GM23248 (cell line): ENCODE measurements at regions not wholly inside any gene's neighbourhood (a gene's known extent, or its start where the extent isn't known, plus 50 kb on each side); places are given as distances from the start of the nearest gene placed in this dataset.

ENCODE experiments used
- EZH2 ChIP-seq: fragments of 200-600 bp; sonication (generic); IDR thresholded peaks from 2 replicates; pipeline ENCODE4 v1.6.1; 2018; ENCODE audit warnings: antibody characterized with exemption, mild to moderate bottlenecking; ENCODE audit not compliant: insufficient read depth, poor library complexity, severe bottlenecking
- EZH2phosphoT487 ChIP-seq: fragments of 200-600 bp; sonication (generic); IDR thresholded peaks from 2 replicates; pipeline ENCODE4 v1.6.1; 2018; ENCODE audit warnings: antibody characterized with exemption, moderate library complexity, mild to moderate bottlenecking, low read depth; ENCODE audit not compliant: insufficient read depth

DNA sequence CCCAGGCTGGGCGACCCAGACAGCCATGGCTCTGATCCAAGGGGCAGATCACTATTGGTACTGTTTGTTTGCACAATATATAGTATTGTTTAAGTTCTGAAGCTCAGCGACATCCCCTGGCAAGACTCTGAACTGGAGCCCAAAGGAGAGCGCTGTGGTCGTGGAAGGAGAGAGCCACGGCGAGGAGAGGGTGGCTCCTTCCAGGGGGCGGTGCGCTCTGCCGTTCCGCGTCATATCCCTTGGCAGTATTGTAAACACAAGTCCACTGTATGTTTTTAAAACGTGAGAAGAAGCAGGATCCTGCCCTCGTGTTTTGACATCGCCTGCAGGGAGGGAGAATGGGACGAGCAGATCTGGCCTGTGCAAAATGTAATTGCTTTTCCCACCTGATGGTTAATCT is 185.5 kb downstream of the RAB28 start:
- no peak for TF ChIP-seq EZH2
- TF ChIP-seq EZH2phosphoT487 = no peak
